ENCODE measurements at regions not wholly inside any gene's neighbourhood (a gene's known extent, or its start where the extent isn't known, plus 50 kb on each side); places are given as distances from the start of the nearest gene placed in this dataset.

DNA sequence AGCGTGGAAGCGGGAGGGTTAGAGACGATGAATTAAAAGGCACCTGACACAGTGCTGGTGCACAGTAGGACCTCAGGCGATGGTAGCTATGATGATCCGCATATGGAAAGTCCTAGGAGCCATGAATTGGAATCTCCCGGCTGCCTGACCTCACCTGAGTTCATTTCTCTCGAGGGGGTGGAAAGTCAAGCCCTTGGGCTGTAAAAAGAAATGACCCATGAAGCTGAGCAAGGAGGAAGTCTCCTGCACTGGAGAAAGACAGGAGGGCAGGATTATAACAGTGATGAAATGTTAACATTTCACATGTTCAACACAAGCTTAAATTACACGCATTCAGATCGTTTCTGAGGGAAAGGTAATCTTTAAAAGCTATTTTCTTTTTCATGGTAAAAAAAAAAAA, 481.2 kb downstream of the MATN1 start:
- TF ChIP-seq FOXP2 (optimal IDR thresholded peaks at IDR 0.05; ENCODE audit: borderline replicate concordance, extremely low read depth, extremely low read length, insufficient read depth) = no peak
- no peak for TF ChIP-seq SIN3A (IDR thresholded peaks at IDR 0.05; ENCODE audit: borderline replicate concordance, insufficient read depth, low read length)
- TF ChIP-seq, protein P1, sequence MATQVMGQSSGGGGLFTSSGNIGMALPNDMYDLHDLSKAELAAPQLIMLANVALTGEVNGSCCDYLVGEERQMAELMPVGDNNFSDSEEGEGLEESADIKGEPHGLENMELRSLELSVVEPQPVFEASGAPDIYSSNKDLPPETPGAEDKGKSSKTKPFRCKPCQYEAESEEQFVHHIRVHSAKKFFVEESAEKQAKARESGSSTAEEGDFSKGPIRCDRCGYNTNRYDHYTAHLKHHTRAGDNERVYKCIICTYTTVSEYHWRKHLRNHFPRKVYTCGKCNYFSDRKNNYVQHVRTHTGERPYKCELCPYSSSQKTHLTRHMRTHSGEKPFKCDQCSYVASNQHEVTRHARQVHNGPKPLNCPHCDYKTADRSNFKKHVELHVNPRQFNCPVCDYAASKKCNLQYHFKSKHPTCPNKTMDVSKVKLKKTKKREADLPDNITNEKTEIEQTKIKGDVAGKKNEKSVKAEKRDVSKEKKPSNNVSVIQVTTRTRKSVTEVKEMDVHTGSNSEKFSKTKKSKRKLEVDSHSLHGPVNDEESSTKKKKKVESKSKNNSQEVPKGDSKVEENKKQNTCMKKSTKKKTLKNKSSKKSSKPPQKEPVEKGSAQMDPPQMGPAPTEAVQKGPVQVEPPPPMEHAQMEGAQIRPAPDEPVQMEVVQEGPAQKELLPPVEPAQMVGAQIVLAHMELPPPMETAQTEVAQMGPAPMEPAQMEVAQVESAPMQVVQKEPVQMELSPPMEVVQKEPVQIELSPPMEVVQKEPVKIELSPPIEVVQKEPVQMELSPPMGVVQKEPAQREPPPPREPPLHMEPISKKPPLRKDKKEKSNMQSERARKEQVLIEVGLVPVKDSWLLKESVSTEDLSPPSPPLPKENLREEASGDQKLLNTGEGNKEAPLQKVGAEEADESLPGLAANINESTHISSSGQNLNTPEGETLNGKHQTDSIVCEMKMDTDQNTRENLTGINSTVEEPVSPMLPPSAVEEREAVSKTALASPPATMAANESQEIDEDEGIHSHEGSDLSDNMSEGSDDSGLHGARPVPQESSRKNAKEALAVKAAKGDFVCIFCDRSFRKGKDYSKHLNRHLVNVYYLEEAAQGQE (IDR thresholded peaks at IDR 0.05; ENCODE audit: insufficient read depth in 1 of 2, low read depth in 2 of 2, low read length in 2 of 2) = no peak
- TF ChIP-seq TAF1 (IDR thresholded peaks at IDR 0.05; ENCODE audit: borderline replicate concordance, insufficient read depth, low read length) = no peak
- no peak for TF ChIP-seq POLR2AphosphoS5 (IDR thresholded peaks at IDR 0.05; ENCODE audit: low read depth, low read length)

DNA sequence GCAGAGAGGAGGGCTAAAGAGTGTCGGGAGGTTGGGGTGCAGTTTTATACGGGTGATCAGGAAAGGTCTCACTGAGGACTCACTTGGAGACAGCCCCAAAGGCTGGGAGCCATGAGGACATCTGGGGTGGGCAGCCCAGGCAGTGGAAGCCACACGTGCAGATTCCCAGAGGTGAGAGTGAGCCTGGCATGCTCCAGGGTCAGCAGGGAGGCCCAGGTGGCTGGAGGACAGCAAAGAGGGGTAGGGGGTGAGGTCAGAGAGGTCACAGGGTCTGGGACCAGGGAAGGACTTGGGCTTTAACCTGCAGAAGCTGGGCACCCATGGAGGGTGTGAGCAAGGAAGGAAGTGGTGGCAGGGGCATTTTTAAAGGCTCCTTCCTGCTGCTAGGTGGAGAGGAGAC, 481.7 kb downstream of the MATN1 start:
- TF ChIP-seq SIN3A (IDR thresholded peaks at IDR 0.05; ENCODE audit: borderline replicate concordance, insufficient read depth, low read length) = no peak
- TF ChIP-seq FOXP2 (optimal IDR thresholded peaks at IDR 0.05; ENCODE audit: borderline replicate concordance, extremely low read depth, extremely low read length, insufficient read depth) = no peak
- no peak for TF ChIP-seq POLR2AphosphoS5 (IDR thresholded peaks at IDR 0.05; ENCODE audit: low read depth, low read length)
- TF ChIP-seq, protein P1 (IDR thresholded peaks at IDR 0.05; ENCODE audit: insufficient read depth in 1 of 2, low read depth in 2 of 2, low read length in 2 of 2) = no peak

DNA sequence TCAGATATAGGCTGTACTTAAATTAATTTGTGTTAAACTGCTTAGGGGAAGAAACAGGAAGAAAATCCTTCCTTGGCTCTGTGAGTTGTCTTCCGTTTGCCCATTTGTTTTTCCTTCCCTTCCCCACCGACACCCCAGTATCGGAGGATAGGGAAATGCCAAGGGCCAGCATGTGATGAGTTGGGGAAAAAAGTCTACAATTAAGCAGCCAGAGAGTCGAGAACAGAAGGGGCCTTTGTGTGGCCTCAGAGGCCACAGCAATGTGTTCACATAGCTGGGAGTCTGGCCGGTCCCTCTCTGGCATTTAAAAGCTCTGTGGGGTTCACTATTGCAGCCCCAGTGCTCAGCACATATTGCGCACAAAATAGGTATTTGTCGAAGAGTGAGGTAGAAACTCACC, 489.3 kb downstream of the MATN1 start:
- TF ChIP-seq SIN3A (IDR thresholded peaks at IDR 0.05; ENCODE audit: borderline replicate concordance, insufficient read depth, low read length) = no peak
- no peak for TF ChIP-seq TAF1 (IDR thresholded peaks at IDR 0.05; ENCODE audit: borderline replicate concordance, insufficient read depth, low read length)
- TF ChIP-seq, protein P1 (IDR thresholded peaks at IDR 0.05; ENCODE audit: insufficient read depth in 1 of 2, low read depth in 2 of 2, low read length in 2 of 2) = no peak
- TF ChIP-seq POLR2AphosphoS5 (IDR thresholded peaks at IDR 0.05; ENCODE audit: low read depth, low read length) = no peak
- TF ChIP-seq FOXP2 (optimal IDR thresholded peaks at IDR 0.05; ENCODE audit: borderline replicate concordance, extremely low read depth, extremely low read length, insufficient read depth) = no peak

DNA sequence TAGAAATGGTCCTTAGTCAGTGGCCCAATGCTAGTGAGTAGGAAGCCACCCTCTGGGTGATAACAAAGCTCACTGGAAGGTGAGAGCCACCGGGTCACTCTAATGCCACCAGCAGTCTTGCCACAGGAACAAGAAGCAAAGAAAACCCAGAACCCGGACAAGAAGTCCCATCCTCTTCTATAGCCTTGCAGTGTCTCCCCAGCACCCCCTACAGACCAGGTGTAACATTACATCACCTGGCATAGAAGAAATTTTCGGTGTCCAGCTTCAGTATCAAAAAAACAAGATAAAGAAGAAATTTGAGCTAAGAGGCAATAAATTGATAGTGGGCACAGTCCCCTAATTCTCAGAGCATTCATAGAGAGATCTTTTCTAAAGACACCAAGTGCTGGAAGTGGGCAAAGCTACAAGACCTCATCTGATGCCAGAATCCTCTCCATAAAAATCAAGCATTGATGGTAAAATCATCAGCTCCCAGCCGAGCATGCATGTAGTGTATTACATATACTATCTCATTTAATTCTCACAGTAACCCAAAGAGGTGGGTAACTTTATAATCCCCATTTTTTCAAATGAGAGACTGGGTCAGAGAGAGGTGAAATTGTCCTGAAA, 491.0 kb downstream of the MATN1 start:
- TF ChIP-seq TAF1 (IDR thresholded peaks at IDR 0.05; ENCODE audit: borderline replicate concordance, insufficient read depth, low read length) (no peak), FOXP2 (optimal IDR thresholded peaks at IDR 0.05; ENCODE audit: borderline replicate concordance, extremely low read depth, extremely low read length, insufficient read depth) (no peak), SIN3A (IDR thresholded peaks at IDR 0.05; ENCODE audit: borderline replicate concordance, insufficient read depth, low read length) (no peak), POLR2AphosphoS5 (IDR thresholded peaks at IDR 0.05; ENCODE audit: low read depth, low read length) (no peak)
- TF ChIP-seq, protein P1 (IDR thresholded peaks at IDR 0.05; ENCODE audit: insufficient read depth in 1 of 2, low read depth in 2 of 2, low read length in 2 of 2) = no peak

DNA sequence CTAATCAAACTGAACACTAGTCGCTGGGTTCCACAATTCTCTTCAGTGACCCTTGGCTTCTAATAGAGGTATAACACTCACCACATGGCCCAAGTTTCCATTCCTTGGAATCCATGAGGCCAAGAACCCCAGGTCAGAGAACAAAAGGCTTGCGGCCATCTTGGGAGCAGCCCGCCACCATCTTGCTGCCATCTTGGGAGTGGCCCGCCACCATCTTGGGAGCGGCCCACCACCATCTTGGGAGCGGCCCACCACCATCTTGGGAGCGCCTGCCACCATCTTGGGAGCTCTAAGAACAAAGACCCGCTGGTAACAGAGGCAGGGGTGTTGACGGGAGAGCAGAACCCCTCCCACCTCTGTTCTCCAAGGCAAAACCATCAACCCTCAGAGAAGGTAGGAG, 493.4 kb downstream of the MATN1 start:
- no peak for TF ChIP-seq FOXP2 (optimal IDR thresholded peaks at IDR 0.05; ENCODE audit: borderline replicate concordance, extremely low read depth, extremely low read length, insufficient read depth)
- TF ChIP-seq SIN3A (IDR thresholded peaks at IDR 0.05; ENCODE audit: borderline replicate concordance, insufficient read depth, low read length) = no peak
- TF ChIP-seq TAF1 (IDR thresholded peaks at IDR 0.05; ENCODE audit: borderline replicate concordance, insufficient read depth, low read length) = no peak
- TF ChIP-seq POLR2AphosphoS5 (IDR thresholded peaks at IDR 0.05; ENCODE audit: low read depth, low read length) = no peak
- TF ChIP-seq, protein P1 (IDR thresholded peaks at IDR 0.05; ENCODE audit: insufficient read depth in 1 of 2, low read depth in 2 of 2, low read length in 2 of 2) = no peak

Data from PFSK-1 (cell line).